Activated CD4-positive, alpha-beta memory T cell treated with anti-CD3 and anti-CD28 coated beads for 36 hours (primary cell): ENCODE measurements at regions not wholly inside any gene's neighbourhood (a gene's known extent, or its start where the extent isn't known, plus 50 kb on each side); places are given as distances from the start of the nearest gene placed in this dataset.

ENCODE experiments used
- CTCF ChIA-PET: fragments of 350-600 bp; sonication (Branson Sonifier 250); formaldehyde crosslinking; loops from one replicate; lab custom pipeline; 2021; ENCODE audit warnings: antibody characterized with exemption, inconsistent platforms; lab: Charles Lee
- POLR2A ChIA-PET: fragments of 350-600 bp; sonication (Branson Sonifier 250); formaldehyde crosslinking; loops from one replicate; lab custom pipeline; 2021; ENCODE audit warnings: antibody characterized with exemption; lab: Charles Lee
- DNase-seq: peaks from one replicate; pipeline ENCODE4 v3.0.0-alpha.2; 2020
- H3K27ac Mint-ChIP-seq: one replicate; pipeline ENCODE4 v1.8.0; 2021; ENCODE audit warnings: mixed read lengths
- H3K27me3 Mint-ChIP-seq: one replicate; pipeline ENCODE4 v1.8.0; 2021; ENCODE audit warnings: mixed read lengths
- H3K36me3 Mint-ChIP-seq: one replicate; pipeline ENCODE4 v1.8.0; 2021; ENCODE audit warnings: mixed read lengths
- H3K4me1 Mint-ChIP-seq: one replicate; pipeline ENCODE4 v1.8.0; 2021; ENCODE audit warnings: low read depth, mixed read lengths
- H3K4me3 Mint-ChIP-seq: one replicate; pipeline ENCODE4 v1.8.0; 2021; ENCODE audit warnings: mild to moderate bottlenecking, mixed read lengths
- H3K9me3 Mint-ChIP-seq: one replicate; pipeline ENCODE4 v1.8.0; 2021; ENCODE audit warnings: mixed read lengths
- intact Hi-C: fragments of 100-400 bp; cut with micrococcal nuclease; formaldehyde crosslinking; loops from one replicate; pipeline ENCODE4 v1.15.1; 2023

GRCh38 chr18:10371165-10371564 lies 83.3 kb upstream of the APCDD1 start:
- Mint-ChIP-seq H3K36me3 (no peaks in the 10 kb centered on the region), H3K4me1 (no peaks in the 10 kb centered on the region), H3K27ac (no peak overlapping the region), H3K9me3 (no peaks in the 10 kb centered on the region), H3K4me3 (no peak overlapping the region), H3K27me3 (peaks cover 6% of the 10 kb centered on the region)
- POLR2A ChIA-PET, result no interaction called here
- CTCF ChIA-PET, result no interaction called here
- DNase-seq, result no peak
- intact Hi-C loops, result no loop called here

- Mint-ChIP-seq H3K27ac (no peak overlapping the region), H3K4me1 (no peaks in the 10 kb centered on the region), H3K36me3 (no peaks in the 10 kb centered on the region), H3K4me3 (no peak overlapping the region), H3K9me3 (no peaks in the 10 kb centered on the region), H3K27me3 (peaks cover 4% of the 10 kb centered on the region)
- ChIA-PET CTCF (no interaction called here), POLR2A (no interaction called here)
- intact Hi-C loops, result no loop called here
- DNase-seq, result no peak
These were observed 80.2 kb upstream of the APCDD1 start for GRCh38 chr18:10374195-10374594.

GRCh38 chr18:10374636-10375293 lies 79.7 kb upstream of the APCDD1 start:
- intact Hi-C loops, result no loop called here
- no peak for DNase-seq
- CTCF ChIA-PET, result no interaction called here

DNA sequence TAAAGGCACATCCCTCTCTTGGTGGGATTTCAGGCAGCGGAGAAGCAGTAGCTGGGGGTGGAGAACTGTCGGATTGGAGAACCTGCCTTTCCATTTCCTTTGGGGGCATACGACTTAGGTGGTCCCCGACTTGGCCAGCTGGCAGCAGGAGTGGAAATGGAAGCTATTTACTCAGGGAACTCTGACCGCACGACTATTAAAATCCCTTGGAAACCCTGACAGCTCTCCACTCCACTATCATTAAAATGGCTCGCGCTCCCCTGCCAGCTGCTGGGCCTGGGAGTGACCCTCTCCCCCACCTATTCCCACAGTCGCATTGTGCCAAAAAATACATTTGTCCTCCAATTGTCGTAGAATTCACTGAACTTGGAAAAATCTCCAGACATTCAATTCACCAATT lies 77.7 kb upstream of the APCDD1 start:
- CTCF ChIA-PET, result no interaction called here
- Mint-ChIP-seq H3K27me3 (peaks cover 4% of the 10 kb centered on the region), H3K27ac (no peak overlapping the region), H3K36me3 (no peaks in the 10 kb centered on the region), H3K4me1 (no peaks in the 10 kb centered on the region), H3K9me3 (no peaks in the 10 kb centered on the region), H3K4me3 (no peak overlapping the region)
- DNase-seq, result no peak
- intact Hi-C loops, result no loop called here
- POLR2A ChIA-PET, result no interaction called here

More at GRCh38 chr18:10374636-10375293, 79.7 kb upstream of the APCDD1 start:
- Mint-ChIP-seq H3K4me3 (no peak overlapping the region), H3K9me3 (no peaks in the 10 kb centered on the region), H3K4me1 (no peaks in the 10 kb centered on the region), H3K36me3 (no peaks in the 10 kb centered on the region), H3K27ac (no peak overlapping the region), H3K27me3 (peaks cover 4% of the 10 kb centered on the region)
- POLR2A ChIA-PET, result no interaction called here

GRCh38 chr18:10377956-10378355 lies 76.5 kb upstream of the APCDD1 start:
- Mint-ChIP-seq H3K4me1 (no peaks in the 10 kb centered on the region), H3K27ac (no peak overlapping the region), H3K27me3 (peaks cover 4% of the 10 kb centered on the region), H3K36me3 (no peaks in the 10 kb centered on the region), H3K4me3 (no peak overlapping the region), H3K9me3 (no peaks in the 10 kb centered on the region)
- ChIA-PET POLR2A (no interaction called here), CTCF (no interaction called here)
- no peak for DNase-seq
- intact Hi-C loops, result no loop called here

DNA sequence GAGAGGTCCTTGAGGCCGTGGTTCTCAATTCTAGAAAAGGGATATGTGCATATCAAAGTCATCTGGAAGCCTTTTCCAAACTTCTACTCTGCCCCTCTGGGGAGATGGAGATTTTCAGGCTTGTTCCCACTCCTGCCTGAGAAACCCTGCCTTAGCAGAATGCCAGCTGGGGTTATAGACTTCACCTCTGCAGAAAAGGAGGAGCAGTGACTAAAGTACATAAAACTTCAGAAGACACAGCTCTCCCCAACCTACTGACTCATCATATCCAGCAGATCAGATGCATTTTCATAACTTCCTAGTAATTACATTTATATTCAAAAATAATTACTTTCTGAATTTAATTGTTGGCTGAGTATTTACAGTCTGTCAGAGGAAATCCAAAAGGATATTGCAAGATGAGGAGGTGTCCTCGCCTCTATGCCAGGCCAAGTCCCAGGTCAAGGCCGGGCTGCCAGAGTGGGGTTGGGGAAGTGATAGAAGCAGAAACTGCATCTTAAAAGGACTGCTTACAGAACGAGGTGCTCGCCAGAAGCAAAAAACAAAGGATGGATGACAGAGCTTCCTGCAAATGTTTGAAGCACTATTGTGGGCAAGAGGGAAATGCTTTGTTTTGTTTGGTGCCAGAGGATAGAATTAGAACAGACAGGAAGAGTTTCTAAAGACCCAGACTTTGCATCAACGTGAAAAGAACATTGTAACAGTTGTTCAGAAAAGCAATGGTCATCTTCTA lies 75.6 kb upstream of the APCDD1 start:
- POLR2A ChIA-PET, result no interaction called here
- Mint-ChIP-seq H3K4me1 (no peaks in the 10 kb centered on the region), H3K27me3 (peaks cover 4% of the 10 kb centered on the region), H3K36me3 (no peaks in the 10 kb centered on the region), H3K27ac (no peak overlapping the region), H3K4me3 (no peak overlapping the region), H3K9me3 (no peaks in the 10 kb centered on the region)
- intact Hi-C loops, result no loop called here
- CTCF ChIA-PET, result no interaction called here
- no peak for DNase-seq

- DNase-seq, result no peak
- Mint-ChIP-seq H3K36me3 (no peaks in the 10 kb centered on the region), H3K4me1 (no peaks in the 10 kb centered on the region), H3K27ac (no peak overlapping the region), H3K27me3 (peaks cover 4% of the 10 kb centered on the region), H3K4me3 (no peak overlapping the region), H3K9me3 (no peaks in the 10 kb centered on the region)
- intact Hi-C loops, result no loop called here
- POLR2A ChIA-PET, result no interaction called here
- CTCF ChIA-PET, result no interaction called here
These were observed 74.9 kb upstream of the APCDD1 start for GRCh38 chr18:10379522-10379921.

GRCh38 chr18:10381516-10381915 lies 72.9 kb upstream of the APCDD1 start:
- H3K4me3 Mint-ChIP-seq, result no peak overlapping the region
- no peaks in the 10 kb centered on the region for H3K4me1 Mint-ChIP-seq
- H3K36me3 Mint-ChIP-seq, result no peaks in the 10 kb centered on the region
- no peak overlapping the region for H3K27ac Mint-ChIP-seq
- H3K9me3 Mint-ChIP-seq, result no peaks in the 10 kb centered on the region
- peaks cover 5% of the 10 kb centered on the region for H3K27me3 Mint-ChIP-seq
- intact Hi-C loops, result no loop called here
- POLR2A ChIA-PET, result no interaction called here
- CTCF ChIA-PET, result no interaction called here
- no peak for DNase-seq

DNA sequence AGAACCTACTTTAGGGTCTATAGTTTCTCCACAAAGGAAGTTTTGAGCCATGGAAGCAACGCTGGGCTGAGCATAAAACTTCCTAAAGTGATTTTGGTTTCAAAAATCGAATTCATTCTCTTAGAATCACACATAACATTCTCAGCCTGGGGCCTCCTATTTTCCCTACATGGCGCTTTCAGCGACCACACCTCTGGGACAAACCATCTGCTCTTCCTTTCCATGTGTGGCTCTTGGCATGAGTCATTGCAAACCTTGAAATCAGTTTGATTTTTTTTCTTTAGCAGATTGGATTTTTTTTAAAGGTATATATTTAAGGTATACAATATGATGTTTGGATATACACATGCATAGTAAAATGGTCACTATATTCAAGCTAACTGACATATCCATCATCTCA lies 72.5 kb upstream of the APCDD1 start:
- ChIA-PET CTCF (no interaction called here), POLR2A (no interaction called here)
- intact Hi-C loops, result no loop called here

GRCh38 chr18:10386049-10386448 lies 68.4 kb upstream of the APCDD1 start:
- H3K36me3 Mint-ChIP-seq, result no peaks in the 10 kb centered on the region
- H3K9me3 Mint-ChIP-seq, result no peaks in the 10 kb centered on the region
- ChIA-PET POLR2A (no interaction called here), CTCF (no interaction called here)
- DNase-seq, result no peak
- intact Hi-C loops, result no loop called here
- no peaks in the 10 kb centered on the region for H3K4me1 Mint-ChIP-seq
- peaks cover 11% of the 10 kb centered on the region for H3K27me3 Mint-ChIP-seq
- no peak overlapping the region for H3K27ac Mint-ChIP-seq
- no peak overlapping the region for H3K4me3 Mint-ChIP-seq

More for the DNA sequence above, 72.5 kb upstream of the APCDD1 start:
- Mint-ChIP-seq H3K36me3 (no peaks in the 10 kb centered on the region), H3K9me3 (no peaks in the 10 kb centered on the region), H3K4me1 (no peaks in the 10 kb centered on the region), H3K27ac (no peak overlapping the region), H3K27me3 (peaks cover 9% of the 10 kb centered on the region), H3K4me3 (no peak overlapping the region)
- DNase-seq, result no peak

GRCh38 chr18:10386956-10387355 lies 67.5 kb upstream of the APCDD1 start:
- no peak overlapping the region for H3K27ac Mint-ChIP-seq
- intact Hi-C loops, result no loop called here
- H3K4me3 Mint-ChIP-seq, result no peak overlapping the region
- ChIA-PET POLR2A (no interaction called here), CTCF (interaction anchor here (1.0 kb wide), 1 partner anchor 174 kb away, joined by 3 read pairs; no protein-coding TSS in a partner anchor)
- H3K27me3 Mint-ChIP-seq, result peaks cover 16% of the 10 kb centered on the region
- no peaks in the 10 kb centered on the region for H3K9me3 Mint-ChIP-seq
- no peaks in the 10 kb centered on the region for H3K36me3 Mint-ChIP-seq
- DNase-seq, result no peak
- H3K4me1 Mint-ChIP-seq, result peaks cover 8% of the 10 kb centered on the region

DNA sequence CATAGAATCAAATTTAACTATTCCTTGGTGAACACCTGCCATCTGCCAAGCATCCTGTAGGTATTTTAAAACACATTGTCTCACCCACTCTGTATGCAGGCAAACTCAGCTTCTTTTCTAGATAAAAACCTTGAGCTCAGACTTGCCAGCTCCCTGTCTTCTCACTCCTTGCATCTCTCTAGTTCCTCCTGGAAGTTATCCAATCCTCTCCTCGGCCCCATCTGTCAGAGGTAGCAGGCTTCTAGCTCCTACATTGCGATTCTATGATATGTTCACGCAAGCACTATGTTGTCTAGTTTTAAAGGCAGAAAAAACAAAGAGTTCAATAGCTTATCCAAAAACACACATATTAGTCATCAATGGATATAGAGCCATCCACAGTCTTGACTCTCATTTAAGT lies 67.0 kb upstream of the APCDD1 start:
- ChIA-PET CTCF (interaction anchor here (1.0 kb wide), 1 partner anchor 173 kb away, joined by 3 read pairs; no protein-coding TSS in a partner anchor), POLR2A (no interaction called here)
- Mint-ChIP-seq H3K27me3 (peaks cover 18% of the 10 kb centered on the region), H3K36me3 (no peaks in the 10 kb centered on the region), H3K27ac (no peak overlapping the region), H3K4me3 (no peak overlapping the region), H3K9me3 (no peaks in the 10 kb centered on the region), H3K4me1 (peaks cover 10% of the 10 kb centered on the region)
- intact Hi-C loops, result no loop called here
- no peak for DNase-seq

DNA sequence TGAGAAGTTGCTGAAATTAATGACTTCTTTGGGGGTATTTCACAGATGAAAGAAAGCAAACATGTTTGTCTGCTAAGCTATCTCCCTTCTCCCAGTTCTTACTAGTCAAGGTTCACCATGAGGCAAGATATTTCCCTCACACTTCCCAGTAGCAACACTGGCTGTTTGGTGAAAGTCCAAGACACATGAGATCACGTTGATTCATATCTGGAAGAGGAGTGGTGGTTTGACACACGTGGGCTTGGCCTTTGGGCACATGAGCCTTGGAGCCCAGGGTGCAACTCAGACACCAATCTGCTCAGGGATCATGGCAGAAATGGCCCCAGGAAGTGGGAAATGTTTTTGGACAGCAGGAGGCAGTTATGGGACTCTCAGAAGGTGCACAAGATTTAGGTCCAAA lies 66.1 kb upstream of the APCDD1 start:
- no peak overlapping the region for H3K4me3 Mint-ChIP-seq
- no peak overlapping the region for H3K27ac Mint-ChIP-seq
- POLR2A ChIA-PET, result no interaction called here
- DNase-seq, result no peak
- peaks cover 18% of the 10 kb centered on the region for H3K27me3 Mint-ChIP-seq
- no peaks in the 10 kb centered on the region for H3K9me3 Mint-ChIP-seq
- intact Hi-C loops, result no loop called here
- H3K4me1 Mint-ChIP-seq, result peaks cover 10% of the 10 kb centered on the region
- CTCF ChIA-PET, result no interaction called here
- H3K36me3 Mint-ChIP-seq, result no peaks in the 10 kb centered on the region
